ENCODE measurements at regions not wholly inside any gene's neighbourhood (a gene's known extent, or its start where the extent isn't known, plus 50 kb on each side); places are given as distances from the start of the nearest gene placed in this dataset.

DNA sequence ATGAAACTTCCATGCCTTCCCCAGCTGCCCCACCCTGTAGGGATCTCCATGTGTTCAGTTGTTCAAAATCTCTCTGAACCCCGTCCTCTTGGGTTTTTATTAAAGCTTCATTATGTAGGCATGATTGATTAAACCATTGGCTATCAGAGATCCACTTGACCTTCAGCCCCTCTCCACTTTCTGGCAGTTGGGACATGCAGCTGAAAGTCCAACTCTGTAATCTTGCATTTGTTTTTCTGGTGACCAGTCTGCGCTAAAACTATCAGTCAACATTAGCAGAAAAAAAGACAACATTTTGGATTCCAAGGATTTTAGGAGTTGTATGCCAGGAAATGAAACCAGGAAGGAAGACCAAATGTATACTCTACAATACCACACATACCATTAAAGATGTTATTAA, 1115.1 kb downstream of the XPNPEP1 start:
- TF ChIP-seq, protein P1, sequence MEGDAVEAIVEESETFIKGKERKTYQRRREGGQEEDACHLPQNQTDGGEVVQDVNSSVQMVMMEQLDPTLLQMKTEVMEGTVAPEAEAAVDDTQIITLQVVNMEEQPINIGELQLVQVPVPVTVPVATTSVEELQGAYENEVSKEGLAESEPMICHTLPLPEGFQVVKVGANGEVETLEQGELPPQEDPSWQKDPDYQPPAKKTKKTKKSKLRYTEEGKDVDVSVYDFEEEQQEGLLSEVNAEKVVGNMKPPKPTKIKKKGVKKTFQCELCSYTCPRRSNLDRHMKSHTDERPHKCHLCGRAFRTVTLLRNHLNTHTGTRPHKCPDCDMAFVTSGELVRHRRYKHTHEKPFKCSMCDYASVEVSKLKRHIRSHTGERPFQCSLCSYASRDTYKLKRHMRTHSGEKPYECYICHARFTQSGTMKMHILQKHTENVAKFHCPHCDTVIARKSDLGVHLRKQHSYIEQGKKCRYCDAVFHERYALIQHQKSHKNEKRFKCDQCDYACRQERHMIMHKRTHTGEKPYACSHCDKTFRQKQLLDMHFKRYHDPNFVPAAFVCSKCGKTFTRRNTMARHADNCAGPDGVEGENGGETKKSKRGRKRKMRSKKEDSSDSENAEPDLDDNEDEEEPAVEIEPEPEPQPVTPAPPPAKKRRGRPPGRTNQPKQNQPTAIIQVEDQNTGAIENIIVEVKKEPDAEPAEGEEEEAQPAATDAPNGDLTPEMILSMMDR (conservative IDR thresholded peaks at IDR 0.05; ENCODE audit: control insufficient read depth, insufficient read depth, low read depth, low read length) = no peak
- no peak for DNase-seq (ENCODE audit: low read depth)
- H3K4me3 ChIP-seq (ENCODE audit: control insufficient read depth, low read depth, low read length) = no peak overlapping the region

GRCh38 chr10:108801775-108802517, 1121.4 kb downstream of the XPNPEP1 start:
- peak; percentile 67 for DNase-seq (ENCODE audit: low read depth)
- no peak overlapping the region for H3K4me3 ChIP-seq (ENCODE audit: control insufficient read depth, low read depth, low read length)
- TF ChIP-seq, protein P1 (conservative IDR thresholded peaks at IDR 0.05; ENCODE audit: control insufficient read depth, insufficient read depth, low read depth, low read length) = no peak

DNA sequence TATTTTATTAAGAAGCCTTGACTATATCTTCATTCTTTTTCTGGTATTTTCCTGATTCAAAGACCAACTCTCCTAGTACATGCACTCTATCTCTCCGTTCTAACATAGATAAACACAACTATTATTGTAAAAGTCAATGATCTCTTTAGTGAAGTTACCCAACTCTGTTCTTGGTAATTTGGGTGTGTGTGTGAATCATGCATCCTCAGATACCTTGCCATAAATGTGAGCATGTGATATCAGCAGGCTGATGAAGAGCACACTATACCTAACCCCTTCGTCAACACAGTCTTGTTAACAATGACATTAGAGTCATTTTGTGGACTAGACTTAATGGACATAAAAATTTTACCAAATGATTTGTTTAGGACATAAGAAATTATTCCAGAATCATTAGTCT, 1122.1 kb downstream of the XPNPEP1 start:
- TF ChIP-seq, protein P1 (conservative IDR thresholded peaks at IDR 0.05; ENCODE audit: control insufficient read depth, insufficient read depth, low read depth, low read length) = no peak
- no peak for DNase-seq (ENCODE audit: low read depth)

GRCh38 chr10:108797573-108797972, 1125.7 kb downstream of the XPNPEP1 start:
- DNase-seq (ENCODE audit: low read depth) = no peak
- no peak overlapping the region for H3K4me3 ChIP-seq (ENCODE audit: control insufficient read depth, low read depth, low read length)
- TF ChIP-seq, protein P1 (conservative IDR thresholded peaks at IDR 0.05; ENCODE audit: control insufficient read depth, insufficient read depth, low read depth, low read length) = no peak

More for the DNA sequence above, 1122.1 kb downstream of the XPNPEP1 start:
- H3K4me3 ChIP-seq (ENCODE audit: control insufficient read depth, low read depth, low read length) = no peak overlapping the region

DNA sequence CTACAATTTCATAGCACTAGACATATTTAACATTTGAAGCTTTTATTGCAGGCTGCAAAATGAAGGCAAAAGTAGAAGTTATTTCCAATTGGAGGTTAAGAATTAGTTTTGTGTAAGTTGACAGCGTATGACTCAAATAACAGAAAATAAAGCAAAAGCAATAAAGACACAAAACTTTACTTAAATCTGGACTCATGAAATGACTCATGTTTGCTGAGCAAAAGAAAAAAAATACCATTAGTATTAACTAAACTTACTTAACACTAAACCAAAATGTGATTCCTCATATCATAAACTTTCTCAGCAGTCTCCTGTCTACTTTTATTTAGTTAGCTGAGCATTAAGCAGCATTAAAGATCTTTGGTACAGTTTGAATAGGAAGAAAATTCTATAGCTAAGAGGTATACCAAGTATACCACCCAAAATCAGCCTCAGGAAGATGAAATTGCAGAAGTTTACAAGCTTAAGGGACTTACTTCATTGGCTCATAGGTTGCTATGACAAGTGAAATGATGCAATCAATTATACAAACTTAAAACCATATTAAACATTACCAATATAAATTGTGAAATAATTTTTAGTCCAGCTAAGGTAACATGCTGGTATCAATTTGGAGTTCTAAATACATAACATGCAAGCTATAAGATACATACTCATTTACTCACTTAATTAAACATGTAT, 1131.4 kb downstream of the XPNPEP1 start:
- H3K4me3 ChIP-seq (ENCODE audit: control insufficient read depth, low read depth, low read length) = no peak overlapping the region
- TF ChIP-seq, protein P1 (conservative IDR thresholded peaks at IDR 0.05; ENCODE audit: control insufficient read depth, insufficient read depth, low read depth, low read length) = no peak
- peak; percentile 58 for DNase-seq (ENCODE audit: low read depth)

- DNase-seq (ENCODE audit: low read depth) = peak; percentile 19
- H3K4me3 ChIP-seq (ENCODE audit: control insufficient read depth, low read depth, low read length) = no peak overlapping the region
- TF ChIP-seq, protein P1 (conservative IDR thresholded peaks at IDR 0.05; ENCODE audit: control insufficient read depth, insufficient read depth, low read depth, low read length) = no peak
Observed at GRCh38 chr10:108791030-108791429, 1132.3 kb downstream of the XPNPEP1 start.

Data from fibroblast of mammary gland (primary cell).